ENCODE measurements at regions not wholly inside any gene's neighbourhood (a gene's known extent, or its start where the extent isn't known, plus 50 kb on each side); places are given as distances from the start of the nearest gene placed in this dataset.
"Not testable (repeated sequence)": the region's sequence is repeated elsewhere in the genome, so short reads cannot be mapped to it uniquely, and the experiment has no call there.

DNA sequence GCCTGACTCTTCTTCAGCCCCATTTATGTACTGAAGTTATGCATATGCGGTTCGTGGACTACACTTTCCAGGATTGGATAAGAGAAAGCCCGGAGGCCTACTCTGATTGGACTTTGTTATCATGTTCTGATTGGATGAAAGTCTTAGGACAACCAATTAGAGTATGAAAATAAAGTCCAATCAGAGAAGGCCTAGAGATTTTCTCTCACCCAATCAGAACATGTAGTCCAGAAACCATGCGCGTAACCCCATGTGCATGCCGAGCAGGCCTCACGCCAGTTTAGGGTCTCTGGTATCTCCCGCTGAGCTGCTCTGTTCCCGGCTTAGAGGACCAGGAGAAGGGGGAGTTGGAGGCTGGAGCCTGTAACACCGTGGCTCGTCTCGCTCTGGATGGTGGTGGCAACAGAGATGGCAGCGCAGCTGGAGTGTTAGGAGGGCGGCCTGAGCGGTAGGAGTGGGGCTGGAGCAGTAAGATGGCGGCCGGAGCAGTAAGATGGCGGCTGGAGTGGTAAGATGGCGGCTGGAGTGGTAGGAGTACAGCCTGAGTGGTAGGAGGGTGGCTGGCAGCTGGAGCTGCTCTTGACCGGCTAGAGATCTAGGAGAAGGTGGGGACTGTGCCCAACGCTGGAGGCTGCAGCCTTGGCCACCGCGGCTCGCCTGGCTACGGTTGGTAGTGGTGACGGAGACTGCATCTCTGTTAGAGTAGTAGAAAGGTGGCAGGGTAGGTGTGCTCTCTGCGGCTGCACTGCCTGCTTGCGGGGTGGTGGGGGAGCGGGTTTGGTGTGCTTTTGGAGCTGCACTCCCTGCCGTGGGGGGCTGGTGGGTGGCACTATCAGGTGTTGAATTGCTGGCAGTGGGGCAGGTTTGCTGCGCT is 107.9 kb upstream of the TPTE start:
- H3K27ac ChIP-seq (ENCODE audit: low read depth, low read length); DNase-seq (ENCODE audit: low read depth, low spot score); CTCF ChIA-PET; POLR2A ChIA-PET; H3K27me3 ChIP-seq (ENCODE audit: control insufficient read depth, insufficient read depth, low read length); H3K4me3 ChIP-seq (ENCODE audit: low read depth, low read length): not testable (repeated sequence)
- peaks cover 60% of the 10 kb centered on the region for H3K9me3 ChIP-seq (ENCODE audit: control insufficient read depth, insufficient read depth, low read length)

DNA sequence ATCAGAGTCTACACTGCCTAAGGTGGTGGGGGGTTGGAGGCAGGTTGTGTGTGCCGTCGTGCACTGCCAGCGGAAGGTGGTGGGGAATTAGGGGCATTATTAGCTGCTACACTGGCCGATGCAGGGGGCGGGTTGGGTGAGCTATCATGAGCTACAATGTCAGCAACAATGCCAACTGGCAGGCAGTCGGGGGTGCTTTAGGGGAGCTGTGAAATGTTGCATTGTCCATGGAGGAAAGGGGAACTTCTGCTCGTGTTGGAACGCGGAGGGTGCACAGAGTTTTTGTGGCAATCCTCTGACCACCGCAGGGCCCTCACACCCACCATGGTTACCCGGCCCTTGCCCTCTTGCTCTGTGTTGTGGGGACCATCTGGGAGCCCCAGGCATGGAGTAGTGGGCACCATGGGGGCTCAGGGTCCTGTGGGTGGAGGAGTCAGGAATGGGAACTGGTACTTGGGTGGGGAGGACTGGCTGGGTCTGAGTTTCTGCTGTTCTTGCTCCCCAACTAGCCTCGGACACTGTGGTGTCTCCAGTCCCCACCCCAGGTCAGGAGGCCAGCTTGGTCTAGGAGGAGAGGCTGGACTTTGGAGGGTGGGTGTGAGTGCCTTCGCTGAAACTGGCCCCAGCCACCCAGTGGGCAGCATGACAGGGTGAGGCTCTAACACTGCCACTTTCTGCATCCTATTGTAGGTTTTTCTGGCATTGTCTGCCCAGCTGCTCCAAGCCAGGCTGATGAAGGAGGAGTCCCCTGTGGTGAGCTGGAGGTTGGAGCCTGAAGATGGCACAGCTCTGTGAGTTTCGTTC is 107.1 kb upstream of the TPTE start:
- H3K4me3 ChIP-seq (ENCODE audit: low read depth, low read length); H3K27me3 ChIP-seq (ENCODE audit: control insufficient read depth, insufficient read depth, low read length); DNase-seq (ENCODE audit: low read depth, low spot score); H3K27ac ChIP-seq (ENCODE audit: low read depth, low read length); POLR2A ChIA-PET; CTCF ChIA-PET: not testable (repeated sequence)
- H3K9me3 ChIP-seq (ENCODE audit: control insufficient read depth, insufficient read depth, low read length) = peaks cover 65% of the 10 kb centered on the region

DNA sequence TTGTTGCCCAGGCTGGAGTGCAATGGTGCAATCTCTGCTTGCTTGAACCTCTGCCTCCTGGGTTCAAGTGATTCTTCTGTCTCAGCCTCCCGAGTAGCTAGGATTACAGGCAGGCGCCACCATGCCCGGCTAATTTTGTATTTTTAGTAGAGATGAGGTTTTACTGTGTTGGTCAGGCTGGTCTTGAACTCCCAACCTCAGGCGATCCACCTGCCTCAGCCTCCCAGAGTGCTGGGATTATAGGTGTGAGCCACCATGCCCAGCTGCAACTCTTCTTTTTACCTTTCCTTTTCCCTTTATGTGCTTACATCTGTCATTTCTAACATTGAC is 106.5 kb upstream of the TPTE start:
- peaks cover 71% of the 10 kb centered on the region for H3K9me3 ChIP-seq (ENCODE audit: control insufficient read depth, insufficient read depth, low read length)
- POLR2A ChIA-PET, CTCF ChIA-PET: not testable (repeated sequence)

DNA sequence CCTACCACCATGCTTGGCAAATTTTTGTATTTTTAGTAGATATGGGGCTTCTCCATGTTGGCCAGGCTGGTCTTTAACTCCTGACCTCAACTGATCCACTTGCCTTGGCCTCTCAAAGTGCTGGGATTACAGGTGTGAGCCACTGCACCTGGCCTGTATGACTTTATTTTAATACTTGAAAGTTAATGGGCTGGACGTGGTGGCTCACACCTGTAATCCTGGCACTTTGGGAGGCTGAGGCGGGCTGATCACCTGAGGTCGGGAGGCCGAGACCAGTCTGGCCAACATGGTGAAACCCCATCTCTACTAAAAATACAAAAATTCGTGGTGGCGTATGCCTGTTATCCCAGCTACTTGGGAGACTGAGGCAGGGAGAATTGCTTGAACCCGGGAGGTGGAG is 105.9 kb upstream of the TPTE start:
- DNase-seq (ENCODE audit: low read depth, low spot score); CTCF ChIA-PET; H3K27ac ChIP-seq (ENCODE audit: low read depth, low read length); H3K4me3 ChIP-seq (ENCODE audit: low read depth, low read length); H3K27me3 ChIP-seq (ENCODE audit: control insufficient read depth, insufficient read depth, low read length); POLR2A ChIA-PET: not testable (repeated sequence)
- H3K9me3 ChIP-seq (ENCODE audit: control insufficient read depth, insufficient read depth, low read length) = peaks cover 76% of the 10 kb centered on the region

More for the DNA sequence above, 106.5 kb upstream of the TPTE start:
- H3K4me3 ChIP-seq (ENCODE audit: low read depth, low read length); H3K27ac ChIP-seq (ENCODE audit: low read depth, low read length); DNase-seq (ENCODE audit: low read depth, low spot score); H3K27me3 ChIP-seq (ENCODE audit: control insufficient read depth, insufficient read depth, low read length): not testable (repeated sequence)

DNA sequence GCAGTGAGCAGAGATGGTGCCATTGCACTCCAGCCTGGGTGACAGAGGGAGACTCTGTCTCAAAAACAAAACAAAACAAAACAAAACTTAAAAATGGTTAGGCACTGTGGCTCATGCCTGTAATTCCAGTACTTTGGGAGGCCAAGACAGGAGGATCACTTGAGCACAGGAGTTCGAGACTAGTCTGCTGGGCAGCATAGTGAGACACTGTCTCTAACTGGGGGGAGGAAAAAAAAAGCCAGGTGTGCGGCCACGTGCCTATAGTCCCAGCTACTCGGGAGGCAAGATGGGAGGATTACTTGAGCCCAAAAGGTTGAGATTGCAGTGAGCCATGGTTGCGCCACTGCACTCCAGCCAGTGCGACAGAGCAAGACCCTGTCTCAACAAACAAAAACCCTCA is 105.5 kb upstream of the TPTE start:
- H3K9me3 ChIP-seq (ENCODE audit: control insufficient read depth, insufficient read depth, low read length) = peaks cover 75% of the 10 kb centered on the region
- H3K27ac ChIP-seq (ENCODE audit: low read depth, low read length); H3K4me3 ChIP-seq (ENCODE audit: low read depth, low read length); POLR2A ChIA-PET; DNase-seq (ENCODE audit: low read depth, low spot score); CTCF ChIA-PET; H3K27me3 ChIP-seq (ENCODE audit: control insufficient read depth, insufficient read depth, low read length): not testable (repeated sequence)

DNA sequence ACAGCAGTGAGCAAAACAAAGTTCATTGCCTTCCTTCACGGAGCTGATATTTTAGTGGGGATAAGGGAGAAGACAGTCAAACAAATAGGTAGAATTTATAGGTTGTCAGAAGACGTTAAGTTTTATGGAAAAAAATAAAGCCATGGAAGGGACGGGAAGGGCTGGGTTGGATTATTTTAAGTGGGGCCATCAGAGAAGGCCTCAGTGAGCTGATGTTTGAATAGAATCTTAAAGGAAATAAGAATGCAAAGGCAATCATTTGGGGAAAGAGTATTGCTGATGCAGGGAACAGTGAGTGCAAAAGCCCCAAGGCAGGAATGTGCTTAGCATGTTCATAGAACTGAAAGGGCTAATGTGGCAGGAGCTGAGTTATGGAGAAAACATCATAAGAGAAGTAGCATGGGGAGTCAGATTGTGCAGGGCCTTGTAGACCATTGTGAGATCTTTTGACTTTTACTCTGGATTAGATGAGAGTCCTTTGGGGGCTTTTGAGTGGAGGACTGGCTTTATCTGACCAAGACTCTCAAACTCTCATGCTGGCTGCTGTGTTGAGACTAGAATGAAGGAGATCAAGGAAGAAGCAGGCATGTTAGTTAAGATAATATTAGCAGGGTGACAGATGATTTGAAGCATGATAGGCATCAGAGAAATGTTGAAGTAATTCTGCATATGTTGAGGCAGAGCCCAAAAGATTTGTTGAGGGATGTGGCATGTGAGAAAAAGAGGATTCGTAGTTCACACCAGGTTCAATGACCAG is 104.5 kb upstream of the TPTE start:
- peaks cover 74% of the 10 kb centered on the region for H3K9me3 ChIP-seq (ENCODE audit: control insufficient read depth, insufficient read depth, low read length)
- H3K4me3 ChIP-seq (ENCODE audit: low read depth, low read length); CTCF ChIA-PET; H3K27ac ChIP-seq (ENCODE audit: low read depth, low read length); DNase-seq (ENCODE audit: low read depth, low spot score); H3K27me3 ChIP-seq (ENCODE audit: control insufficient read depth, insufficient read depth, low read length); POLR2A ChIA-PET: not testable (repeated sequence)

DNA sequence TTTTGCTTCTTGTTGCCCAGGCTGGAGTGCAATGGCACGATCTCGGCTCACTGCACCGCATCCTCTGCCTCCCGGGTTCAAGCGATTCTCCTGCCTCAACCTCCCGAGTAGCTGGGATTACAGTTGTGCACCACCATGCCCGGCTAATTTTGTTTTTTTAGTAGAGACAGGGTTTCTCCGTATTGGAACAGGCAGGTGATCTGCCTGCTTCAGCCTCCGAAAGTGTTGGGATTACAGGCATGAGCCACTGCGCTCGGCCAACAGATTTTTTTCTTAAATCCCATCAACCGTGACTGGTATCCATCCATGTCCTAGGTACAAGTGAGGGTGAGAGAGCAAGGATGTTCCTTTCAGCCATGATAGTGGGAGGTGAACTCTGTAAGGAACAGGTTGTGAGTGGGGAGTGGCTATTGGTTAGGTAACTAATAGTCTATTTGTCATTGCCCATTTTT is 103.8 kb upstream of the TPTE start:
- DNase-seq (ENCODE audit: low read depth, low spot score); H3K27me3 ChIP-seq (ENCODE audit: control insufficient read depth, insufficient read depth, low read length); CTCF ChIA-PET; H3K4me3 ChIP-seq (ENCODE audit: low read depth, low read length); POLR2A ChIA-PET; H3K27ac ChIP-seq (ENCODE audit: low read depth, low read length): not testable (repeated sequence)
- H3K9me3 ChIP-seq (ENCODE audit: control insufficient read depth, insufficient read depth, low read length) = peaks cover 78% of the 10 kb centered on the region

DNA sequence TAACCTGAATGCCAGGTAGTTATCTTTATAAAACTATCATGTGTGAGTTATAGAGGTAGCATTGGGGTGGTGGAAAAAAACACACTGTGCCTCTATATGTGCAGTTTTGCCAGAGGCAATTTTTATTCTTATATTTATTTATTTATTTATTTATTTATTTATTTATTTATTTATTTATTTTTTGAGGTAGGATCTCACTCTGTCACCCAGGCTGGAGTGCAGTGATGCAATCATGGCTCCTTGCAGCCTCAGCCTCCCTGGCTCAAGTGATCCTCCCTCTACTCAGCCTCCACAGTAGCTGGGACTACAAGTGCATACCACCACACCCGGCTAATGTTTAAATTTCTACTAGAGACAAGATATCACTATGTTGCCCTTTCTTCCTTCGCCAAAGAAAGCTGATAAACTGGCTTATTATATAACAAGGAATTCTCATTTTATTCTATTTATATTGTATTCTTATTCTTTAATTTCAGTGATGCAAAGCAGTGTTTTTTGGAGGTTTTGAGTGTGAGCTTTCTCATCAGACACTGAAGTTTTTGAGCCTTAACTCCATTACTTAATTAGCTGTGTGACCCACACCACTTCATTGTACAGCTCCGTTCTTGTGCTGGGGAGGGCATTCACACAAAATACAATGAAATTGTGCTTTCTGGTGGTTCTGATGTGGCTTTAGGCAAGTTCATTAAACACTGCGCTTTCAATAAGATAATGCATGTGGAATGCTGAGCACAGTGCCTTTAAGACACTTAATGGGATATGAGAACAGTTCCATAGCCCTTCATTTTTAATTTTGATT is 102.9 kb upstream of the TPTE start:
- CTCF ChIA-PET; H3K27ac ChIP-seq (ENCODE audit: low read depth, low read length); DNase-seq (ENCODE audit: low read depth, low spot score); POLR2A ChIA-PET; H3K4me3 ChIP-seq (ENCODE audit: low read depth, low read length); H3K27me3 ChIP-seq (ENCODE audit: control insufficient read depth, insufficient read depth, low read length): not testable (repeated sequence)
- peaks cover 75% of the 10 kb centered on the region for H3K9me3 ChIP-seq (ENCODE audit: control insufficient read depth, insufficient read depth, low read length)

DNA sequence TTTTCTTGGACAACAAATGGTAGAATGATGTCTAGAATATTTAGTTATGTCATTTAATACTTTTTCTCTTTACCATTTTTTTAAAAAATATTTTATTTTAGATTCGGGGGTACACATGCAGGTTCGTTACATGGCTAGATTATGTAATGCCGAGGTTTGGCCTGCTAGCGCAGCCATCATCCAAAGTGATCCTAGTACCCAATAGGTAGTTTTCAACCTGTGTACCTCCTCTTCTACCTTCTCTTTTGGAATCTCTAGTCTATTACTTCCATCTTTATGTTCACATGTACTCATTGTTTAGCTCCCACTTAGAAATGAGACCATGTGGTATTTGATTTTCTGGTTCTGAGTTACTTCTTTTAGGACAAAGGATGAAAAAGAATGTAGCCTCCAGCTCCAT is 100.2 kb upstream of the TPTE start:
- CTCF ChIA-PET; H3K27ac ChIP-seq (ENCODE audit: low read depth, low read length); POLR2A ChIA-PET; H3K27me3 ChIP-seq (ENCODE audit: control insufficient read depth, insufficient read depth, low read length); DNase-seq (ENCODE audit: low read depth, low spot score); H3K4me3 ChIP-seq (ENCODE audit: low read depth, low read length): not testable (repeated sequence)
- peaks cover 57% of the 10 kb centered on the region for H3K9me3 ChIP-seq (ENCODE audit: control insufficient read depth, insufficient read depth, low read length)

DNA sequence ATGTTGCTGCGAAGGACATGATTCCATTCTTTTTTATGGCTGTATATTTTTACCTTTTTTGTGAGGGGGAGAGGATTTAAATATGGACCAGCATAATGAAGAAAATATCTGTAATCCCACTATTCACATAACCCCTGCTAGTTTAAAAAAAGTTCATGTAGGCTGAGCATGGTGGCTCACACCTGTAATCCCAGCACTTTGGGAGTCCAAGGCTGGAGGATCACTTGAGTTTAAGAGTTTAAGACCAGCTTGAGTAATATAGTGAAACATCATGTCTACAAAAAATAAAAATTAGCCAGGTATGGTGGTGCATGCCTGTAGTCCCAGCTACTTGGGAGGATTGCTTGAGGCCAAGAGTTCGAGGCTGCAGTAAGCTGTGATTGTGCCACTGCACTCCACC is 99.8 kb upstream of the TPTE start:
- POLR2A ChIA-PET; H3K27ac ChIP-seq (ENCODE audit: low read depth, low read length); H3K27me3 ChIP-seq (ENCODE audit: control insufficient read depth, insufficient read depth, low read length); CTCF ChIA-PET; H3K4me3 ChIP-seq (ENCODE audit: low read depth, low read length); DNase-seq (ENCODE audit: low read depth, low spot score): not testable (repeated sequence)
- peaks cover 60% of the 10 kb centered on the region for H3K9me3 ChIP-seq (ENCODE audit: control insufficient read depth, insufficient read depth, low read length)

DNA sequence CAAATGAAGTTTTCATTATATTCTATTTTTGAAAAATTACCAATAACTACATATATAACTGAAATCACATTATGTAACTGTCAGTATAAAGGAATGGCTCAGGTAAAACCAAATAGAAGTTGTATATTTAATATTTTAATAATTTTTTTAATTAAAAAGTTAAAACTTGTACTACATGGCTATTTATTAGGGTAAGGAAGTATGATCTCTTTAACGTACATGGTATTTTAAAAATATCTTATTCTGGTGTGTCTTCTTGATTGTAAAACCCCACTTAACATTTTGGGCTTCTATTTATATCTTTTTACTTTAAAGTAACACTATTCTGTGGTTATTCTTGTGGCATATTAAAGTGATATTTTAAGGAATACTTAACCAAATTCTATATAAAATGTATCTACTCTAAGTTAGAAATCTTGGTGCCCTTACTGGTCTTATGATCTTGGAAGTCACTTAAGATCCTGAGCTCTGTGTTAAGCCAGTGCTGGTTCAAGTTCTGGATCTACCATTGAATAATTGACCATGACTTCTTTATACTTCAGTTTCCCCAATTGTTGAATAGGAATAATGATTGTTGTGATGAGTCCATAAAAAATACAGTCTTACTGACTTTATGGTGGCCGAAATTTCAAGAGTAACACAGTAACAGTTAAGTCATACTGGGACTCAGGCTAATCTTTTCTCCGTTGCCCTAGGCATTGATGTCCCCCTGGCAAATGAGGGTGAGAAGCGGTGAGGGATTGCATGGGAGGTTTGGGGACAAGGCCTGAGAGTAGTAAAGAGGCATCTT is 97.1 kb upstream of the TPTE start:
- peaks cover 53% of the 10 kb centered on the region for H3K9me3 ChIP-seq (ENCODE audit: control insufficient read depth, insufficient read depth, low read length)
- POLR2A ChIA-PET; CTCF ChIA-PET; H3K27me3 ChIP-seq (ENCODE audit: control insufficient read depth, insufficient read depth, low read length); DNase-seq (ENCODE audit: low read depth, low spot score); H3K4me3 ChIP-seq (ENCODE audit: low read depth, low read length); H3K27ac ChIP-seq (ENCODE audit: low read depth, low read length): not testable (repeated sequence)

Data from AG04450 (cell line).